AG04450 (cell line): ENCODE measurements at regions not wholly inside any gene's neighbourhood (a gene's known extent, or its start where the extent isn't known, plus 50 kb on each side); places are given as distances from the start of the nearest gene placed in this dataset.

Experiments
- CTCF ChIA-PET: fragments of 300-600, 350-600 bp; formaldehyde crosslinking; extraction: SDS; loops from one replicate; lab custom pipeline; 2022; ENCODE audit warnings: antibody characterized with exemption, inconsistent platforms; lab: Charles Lee
- POLR2A ChIA-PET: fragments of 350-600 bp; formaldehyde crosslinking; extraction: SDS; loops from one replicate; lab custom pipeline; 2021; ENCODE audit warnings: antibody characterized with exemption, inconsistent platforms; lab: Yijun Ruan, JAX
- DNase-seq: peaks from one replicate; pipeline ENCODE4 v3.0.0-alpha.2; 2011; ENCODE audit warnings: low read depth, low spot score
- H3K27ac ChIP-seq: one replicate; pipeline ENCODE4 v1.5.1; 2012; ENCODE audit warnings: low read depth, low read length, control low read depth
- H3K27me3 ChIP-seq: one replicate; pipeline ENCODE4 v1.6.0; 2012; ENCODE audit warnings: low read length; ENCODE audit not compliant: control insufficient read depth, insufficient read depth
- H3K4me3 ChIP-seq: 2 replicates; pipeline ENCODE4 v1.5.1; 2011; ENCODE audit warnings: mild to moderate bottlenecking, low read depth, low read length, control low read depth
- H3K9me3 ChIP-seq: 2 replicates; pipeline ENCODE4 v1.5.1; 2012; ENCODE audit warnings: low read length; ENCODE audit not compliant: control insufficient read depth, insufficient read depth
- TF ChIP-seq, protein P1 (sequence below): IDR thresholded peaks from 2 replicates; pipeline ENCODE4 v1.5.1; 2011; ENCODE audit warnings: low read depth, low read length, control low read depth, inconsistent platforms

DNA sequence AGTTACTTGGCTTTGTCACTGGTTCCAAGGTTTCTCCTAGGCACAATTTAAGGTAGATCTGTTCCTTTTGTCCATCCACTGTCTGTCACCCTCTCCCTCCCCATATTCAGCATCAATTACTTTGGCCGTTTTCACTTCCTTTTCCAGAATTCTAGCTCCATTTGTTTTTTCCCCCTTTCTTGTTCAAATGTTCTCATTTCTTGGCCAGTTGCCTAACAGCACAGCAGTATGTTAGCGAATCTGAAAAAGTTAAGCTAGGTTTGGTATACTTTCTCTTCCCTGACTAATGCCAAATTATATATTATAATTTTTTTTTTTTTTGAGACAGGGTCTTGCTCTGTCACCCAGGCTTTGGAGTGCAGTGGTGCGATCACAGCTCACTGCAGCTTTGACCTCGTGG is 409.1 kb upstream of the TEX13C start:
- DNase-seq: no peak
- TF ChIP-seq, protein P1, sequence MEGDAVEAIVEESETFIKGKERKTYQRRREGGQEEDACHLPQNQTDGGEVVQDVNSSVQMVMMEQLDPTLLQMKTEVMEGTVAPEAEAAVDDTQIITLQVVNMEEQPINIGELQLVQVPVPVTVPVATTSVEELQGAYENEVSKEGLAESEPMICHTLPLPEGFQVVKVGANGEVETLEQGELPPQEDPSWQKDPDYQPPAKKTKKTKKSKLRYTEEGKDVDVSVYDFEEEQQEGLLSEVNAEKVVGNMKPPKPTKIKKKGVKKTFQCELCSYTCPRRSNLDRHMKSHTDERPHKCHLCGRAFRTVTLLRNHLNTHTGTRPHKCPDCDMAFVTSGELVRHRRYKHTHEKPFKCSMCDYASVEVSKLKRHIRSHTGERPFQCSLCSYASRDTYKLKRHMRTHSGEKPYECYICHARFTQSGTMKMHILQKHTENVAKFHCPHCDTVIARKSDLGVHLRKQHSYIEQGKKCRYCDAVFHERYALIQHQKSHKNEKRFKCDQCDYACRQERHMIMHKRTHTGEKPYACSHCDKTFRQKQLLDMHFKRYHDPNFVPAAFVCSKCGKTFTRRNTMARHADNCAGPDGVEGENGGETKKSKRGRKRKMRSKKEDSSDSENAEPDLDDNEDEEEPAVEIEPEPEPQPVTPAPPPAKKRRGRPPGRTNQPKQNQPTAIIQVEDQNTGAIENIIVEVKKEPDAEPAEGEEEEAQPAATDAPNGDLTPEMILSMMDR: no peak
- ChIA-PET CTCF (no interaction called here), POLR2A (no interaction called here)
- H3K27ac ChIP-seq: no peak overlapping the region
- no peaks in the 10 kb centered on the region for H3K27me3 ChIP-seq
- H3K9me3 ChIP-seq: no peaks in the 10 kb centered on the region
- no peak overlapping the region for H3K4me3 ChIP-seq

- TF ChIP-seq, protein P1: no peak
- POLR2A ChIA-PET: no interaction called here
- no peak overlapping the region for H3K27ac ChIP-seq
- H3K4me3 ChIP-seq: no peak overlapping the region
- CTCF ChIA-PET: no interaction called here
- no peaks in the 10 kb centered on the region for H3K27me3 ChIP-seq
- H3K9me3 ChIP-seq: no peaks in the 10 kb centered on the region
- no peak for DNase-seq
Observed at GRCh38 chrX:124917011-124917410, 402.7 kb upstream of the TEX13C start.

DNA sequence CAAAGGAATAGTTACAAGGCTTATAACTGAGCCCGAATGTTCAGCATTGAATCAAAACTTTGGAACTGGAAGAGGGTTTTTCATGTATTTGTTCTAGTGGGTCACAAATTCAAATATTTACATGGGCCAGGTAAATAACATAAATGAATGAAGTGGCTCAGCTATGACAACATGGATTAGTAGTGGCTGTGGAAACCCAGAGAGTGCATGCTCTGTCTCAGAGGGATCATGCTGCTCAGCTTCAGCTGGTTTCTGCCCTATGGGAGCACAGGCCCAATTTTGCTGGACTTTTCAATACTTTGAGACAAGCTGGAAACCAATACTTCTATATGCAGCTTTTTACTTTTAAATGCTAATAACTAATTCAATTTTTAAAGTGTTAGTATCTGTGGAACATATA is 394.0 kb upstream of the TEX13C start:
- CTCF ChIA-PET: no interaction called here
- TF ChIP-seq, protein P1: no peak
- Histone ChIP-seq H3K4me3 (no peak overlapping the region), H3K27me3 (no peaks in the 10 kb centered on the region), H3K27ac (no peak overlapping the region), H3K9me3 (no peaks in the 10 kb centered on the region)
- POLR2A ChIA-PET: no interaction called here
- no peak for DNase-seq

DNA sequence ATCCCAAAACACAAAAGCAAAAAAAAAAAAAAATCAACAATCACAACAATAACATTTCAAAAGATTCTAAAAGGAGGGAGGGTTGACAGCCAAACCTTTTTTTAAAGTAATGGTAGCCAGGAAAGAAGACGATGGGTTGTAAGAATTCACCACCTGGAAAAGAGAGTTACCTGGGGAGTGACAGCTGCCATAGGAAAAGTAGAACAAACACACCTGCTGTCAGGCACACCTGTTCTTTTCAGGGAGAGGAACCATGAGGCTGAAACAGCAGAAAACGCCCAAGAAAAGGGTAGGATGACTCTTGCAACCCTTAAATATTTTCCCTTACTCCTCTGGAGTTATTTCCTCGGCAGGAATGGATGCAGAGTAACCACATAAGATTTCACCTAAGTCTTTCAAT is 388.4 kb upstream of the TEX13C start:
- Histone ChIP-seq H3K27ac (no peak overlapping the region), H3K4me3 (no peak overlapping the region), H3K9me3 (no peaks in the 10 kb centered on the region), H3K27me3 (no peaks in the 10 kb centered on the region)
- CTCF ChIA-PET: no interaction called here
- no peak for DNase-seq
- POLR2A ChIA-PET: no interaction called here
- TF ChIP-seq, protein P1: no peak

- Histone ChIP-seq H3K4me3 (no peak overlapping the region), H3K27me3 (no peaks in the 10 kb centered on the region), H3K9me3 (no peaks in the 10 kb centered on the region), H3K27ac (no peak overlapping the region)
- ChIA-PET CTCF (no interaction called here), POLR2A (no interaction called here)
- no peak for DNase-seq
- TF ChIP-seq, protein P1: no peak
Observed at GRCh38 chrX:124931958-124932357, 387.7 kb upstream of the TEX13C start.
